Astrocyte of the cerebellum (primary cell): ENCODE measurements at regions not wholly inside any gene's neighbourhood (a gene's known extent, or its start where the extent isn't known, plus 50 kb on each side); places are given as distances from the start of the nearest gene placed in this dataset.

Source experiments
- DNase-seq: peaks from one replicate; pipeline ENCODE4 v3.0.0-alpha.2; 2011; ENCODE audit warnings: low read depth
- H3K4me3 ChIP-seq: 2 replicates; pipeline ENCODE4 v1.5.1; 2011; ENCODE audit warnings: mild to moderate bottlenecking, low read depth, low read length, moderate library complexity
- in situ Hi-C: cut with HindIII; loops from 2 replicates; pipeline ENCODE4 v1.10.0; 2017; ENCODE audit warnings: low sequenced_read_pairs
- TF ChIP-seq, protein P1 (sequence below): IDR thresholded peaks from 2 replicates; pipeline ENCODE4 v1.5.1; 2012; ENCODE audit warnings: low read length, low read depth, moderate library complexity, mild to moderate bottlenecking; ENCODE audit errors: missing control alignments

DNA sequence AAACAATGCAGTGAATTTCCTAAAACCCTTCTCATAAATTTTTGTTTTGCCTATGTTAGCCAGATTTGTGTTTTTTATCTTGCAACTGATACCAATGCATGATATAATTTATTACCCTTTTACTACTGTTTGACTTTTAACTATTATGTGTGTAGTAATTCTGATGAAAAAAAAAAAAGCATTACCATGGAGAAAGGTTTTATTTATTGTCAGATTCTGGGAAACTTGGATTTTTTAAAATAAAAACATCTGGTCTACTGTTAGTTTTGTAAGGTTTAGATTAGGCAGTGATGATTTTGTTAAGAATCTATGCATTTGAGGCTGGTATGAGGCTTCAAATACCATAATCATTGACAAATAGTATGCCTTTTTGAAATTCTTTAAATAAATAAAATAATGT is 470.4 kb upstream of the ROBO1 start:
- in situ Hi-C loops, result no loop called here
- no peak overlapping the region for H3K4me3 ChIP-seq
- DNase-seq, result no peak
- TF ChIP-seq, protein P1, sequence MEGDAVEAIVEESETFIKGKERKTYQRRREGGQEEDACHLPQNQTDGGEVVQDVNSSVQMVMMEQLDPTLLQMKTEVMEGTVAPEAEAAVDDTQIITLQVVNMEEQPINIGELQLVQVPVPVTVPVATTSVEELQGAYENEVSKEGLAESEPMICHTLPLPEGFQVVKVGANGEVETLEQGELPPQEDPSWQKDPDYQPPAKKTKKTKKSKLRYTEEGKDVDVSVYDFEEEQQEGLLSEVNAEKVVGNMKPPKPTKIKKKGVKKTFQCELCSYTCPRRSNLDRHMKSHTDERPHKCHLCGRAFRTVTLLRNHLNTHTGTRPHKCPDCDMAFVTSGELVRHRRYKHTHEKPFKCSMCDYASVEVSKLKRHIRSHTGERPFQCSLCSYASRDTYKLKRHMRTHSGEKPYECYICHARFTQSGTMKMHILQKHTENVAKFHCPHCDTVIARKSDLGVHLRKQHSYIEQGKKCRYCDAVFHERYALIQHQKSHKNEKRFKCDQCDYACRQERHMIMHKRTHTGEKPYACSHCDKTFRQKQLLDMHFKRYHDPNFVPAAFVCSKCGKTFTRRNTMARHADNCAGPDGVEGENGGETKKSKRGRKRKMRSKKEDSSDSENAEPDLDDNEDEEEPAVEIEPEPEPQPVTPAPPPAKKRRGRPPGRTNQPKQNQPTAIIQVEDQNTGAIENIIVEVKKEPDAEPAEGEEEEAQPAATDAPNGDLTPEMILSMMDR, result no peak

GRCh38 chr3:80234706-80235105 is 466.9 kb upstream of the ROBO1 start:
- DNase-seq, result no peak
- TF ChIP-seq, protein P1, result no peak
- in situ Hi-C loops, result no loop called here
- H3K4me3 ChIP-seq, result no peak overlapping the region

DNA sequence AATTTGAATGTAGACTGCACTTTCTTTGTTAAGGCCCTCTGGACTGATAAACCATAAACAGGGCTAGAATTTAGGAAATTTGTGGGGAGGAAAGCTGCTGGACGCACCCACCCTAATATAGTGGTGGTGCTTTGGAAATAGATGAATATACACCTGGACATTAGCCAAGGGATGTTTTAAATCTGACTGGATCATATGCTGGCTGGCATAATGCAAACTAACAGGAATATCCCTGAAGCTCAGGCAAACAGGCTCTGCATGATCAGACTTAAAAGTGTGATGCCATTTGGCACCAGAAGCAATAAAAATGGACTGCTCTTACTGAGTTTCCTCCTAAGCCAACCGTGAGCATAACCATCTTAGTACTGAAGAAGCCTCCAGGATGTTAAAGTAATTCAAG is 465.8 kb upstream of the ROBO1 start:
- DNase-seq, result no peak
- in situ Hi-C loops, result no loop called here
- TF ChIP-seq, protein P1, result no peak
- no peak overlapping the region for H3K4me3 ChIP-seq

DNA sequence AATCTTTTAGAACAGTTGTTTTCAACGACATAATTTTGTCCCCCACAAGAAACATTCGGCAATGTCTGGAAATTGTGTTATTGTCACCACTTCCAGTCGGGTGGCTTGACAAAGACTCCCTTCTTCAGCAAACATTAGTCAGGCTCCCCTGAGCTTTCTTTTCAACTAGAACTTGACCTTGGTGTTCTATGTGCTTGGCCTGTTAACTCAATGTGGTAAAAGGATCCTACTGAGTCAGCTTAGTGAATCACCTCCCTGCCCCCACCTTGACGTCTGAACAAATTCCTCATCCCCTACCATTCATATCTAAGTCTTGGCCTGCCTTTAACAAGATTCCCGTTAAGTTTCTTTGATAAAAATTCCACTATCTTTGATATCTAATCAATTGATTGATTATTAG is 465.0 kb upstream of the ROBO1 start:
- TF ChIP-seq, protein P1, result no peak
- in situ Hi-C loops, result no loop called here
- DNase-seq, result peak; percentile 84
- no peak overlapping the region for H3K4me3 ChIP-seq

GRCh38 chr3:80230962-80231361 is 463.2 kb upstream of the ROBO1 start:
- no peak overlapping the region for H3K4me3 ChIP-seq
- TF ChIP-seq, protein P1, result no peak
- in situ Hi-C loops, result no loop called here
- DNase-seq, result no peak

DNA sequence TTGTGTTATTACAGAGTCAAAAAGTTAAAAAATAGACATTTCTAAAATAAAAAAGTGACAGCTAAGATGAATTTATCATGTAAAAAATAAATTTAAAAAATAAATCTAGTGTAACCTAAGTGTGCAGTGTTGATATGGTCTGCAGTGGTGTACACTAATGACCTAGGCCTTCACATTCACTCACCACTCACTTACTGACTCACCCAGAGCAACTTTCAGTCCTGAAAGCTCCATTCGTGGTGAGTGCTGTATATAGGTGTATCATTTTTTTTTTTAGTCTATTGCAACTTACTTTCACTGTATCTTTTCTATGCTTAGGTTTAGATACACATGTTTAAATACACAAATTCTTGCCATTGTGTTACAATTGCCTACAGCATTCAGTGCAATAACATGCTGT is 459.4 kb upstream of the ROBO1 start:
- in situ Hi-C loops, result no loop called here
- TF ChIP-seq, protein P1, result no peak
- H3K4me3 ChIP-seq, result no peak overlapping the region
- DNase-seq, result no peak

DNA sequence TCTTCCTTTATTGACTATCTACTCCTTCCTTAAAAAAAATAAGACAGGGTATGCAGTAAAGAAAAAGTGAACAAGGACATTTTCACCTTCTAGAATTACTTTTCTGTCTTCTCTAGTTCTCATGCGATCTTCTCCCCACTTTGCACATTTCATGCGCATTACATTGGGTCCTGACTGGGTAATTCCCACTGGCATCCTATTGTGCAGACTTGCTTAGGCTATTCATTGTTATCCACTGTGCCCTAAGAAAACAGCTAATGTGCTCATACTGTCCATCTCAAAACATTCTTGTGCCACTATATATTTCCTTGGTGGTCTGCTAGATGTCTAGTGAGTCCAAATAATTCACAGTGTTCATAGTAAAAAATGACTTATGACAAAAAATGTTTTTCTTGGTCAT is 447.4 kb upstream of the ROBO1 start:
- DNase-seq, result no peak
- TF ChIP-seq, protein P1, result no peak
- in situ Hi-C loops, result no loop called here

More for the DNA sequence above, 447.4 kb upstream of the ROBO1 start:
- no peak overlapping the region for H3K4me3 ChIP-seq
